ENCODE measurements at regions not wholly inside any gene's neighbourhood (a gene's known extent, or its start where the extent isn't known, plus 50 kb on each side); places are given as distances from the start of the nearest gene placed in this dataset.
A peak's percentile ranks its signal among the peaks of the same experiment; 100 is the strongest.

DNA sequence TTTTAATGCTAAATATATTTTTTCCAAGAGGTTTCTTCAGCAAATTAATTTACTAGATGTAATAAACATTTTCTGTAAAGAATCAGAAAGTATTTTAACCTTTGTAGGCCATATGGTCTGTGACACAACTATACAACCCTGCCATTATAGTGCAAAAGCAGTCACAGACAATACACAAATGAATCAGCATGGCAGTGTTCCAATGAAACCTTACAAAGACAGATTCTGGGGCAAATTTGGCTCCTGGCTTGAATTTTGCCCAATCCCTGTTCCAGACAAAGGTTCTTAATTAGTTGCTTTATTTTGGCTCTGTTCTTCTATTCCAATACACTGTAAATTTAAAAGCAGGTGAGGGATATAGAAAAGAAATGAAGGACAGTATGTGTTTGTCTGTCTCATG is 352.5 kb downstream of the C12orf50 start:
- H3K36me3 Mint-ChIP-seq, result no peaks in the 10 kb centered on the region
- ATAC-seq, result no peak
- no peak overlapping the region for H3K27ac Mint-ChIP-seq
- no peak for DNase-seq (ENCODE audit: low spot score in 2 of 2)
- H3K9me3 Mint-ChIP-seq, result peaks cover 5 to 11% of the 10 kb centered on the region in 2 donors

DNA sequence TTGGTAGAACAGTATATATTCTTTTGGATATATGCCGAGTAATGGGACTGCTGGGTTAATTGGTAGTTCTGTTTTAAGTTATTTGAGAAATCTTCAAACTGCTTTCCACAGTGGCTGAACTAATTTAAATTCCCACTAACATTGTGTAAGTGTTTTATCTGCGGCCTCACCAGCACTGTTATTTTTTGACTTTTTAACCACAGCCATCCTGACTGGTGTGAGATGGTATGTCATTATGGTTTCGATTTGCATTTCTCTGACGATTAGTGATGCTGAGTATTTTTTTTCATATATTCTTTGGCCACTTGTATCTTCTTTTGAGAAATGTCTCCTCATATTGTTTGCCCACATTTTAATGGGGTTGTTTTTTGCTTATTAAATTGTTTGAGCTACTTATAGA is 357.4 kb downstream of the C12orf50 start:
- H3K9me3 Mint-ChIP-seq, result peaks cover 8 to 12% of the 10 kb centered on the region in 2 donors
- H3K27ac Mint-ChIP-seq, result no peak overlapping the region

DNA sequence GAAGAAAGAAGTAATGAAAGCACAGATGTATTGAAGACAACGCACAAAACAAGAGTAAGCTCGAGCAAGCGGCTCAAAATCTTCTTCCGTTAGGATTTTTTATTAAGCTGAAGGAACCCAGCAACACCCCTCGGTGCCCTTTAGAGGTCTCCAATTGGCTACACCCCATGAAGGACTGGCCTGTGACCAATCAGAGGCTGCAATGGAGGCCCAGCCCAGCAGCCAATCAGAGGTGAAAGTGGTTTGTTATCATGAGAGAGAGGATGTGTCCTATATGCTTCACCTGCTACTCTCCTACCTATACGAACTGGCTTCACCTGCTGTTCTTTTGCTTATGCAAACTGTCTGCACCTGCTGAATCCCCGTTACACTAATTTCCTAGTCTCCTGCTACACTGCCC is 358.8 kb downstream of the C12orf50 start:
- Mint-ChIP-seq H3K27ac (no peak overlapping the region), H3K9me3 (peaks cover 5 to 9% of the 10 kb centered on the region in 2 donors), H3K36me3 (no peaks in the 10 kb centered on the region)
- no peak for DNase-seq (ENCODE audit: low spot score in 2 of 2)
- no peak for ATAC-seq

More for the DNA sequence above, 357.4 kb downstream of the C12orf50 start:
- ATAC-seq, result no peak
- DNase-seq (ENCODE audit: low spot score in 2 of 2), result no peak
- H3K36me3 Mint-ChIP-seq, result no peaks in the 10 kb centered on the region

DNA sequence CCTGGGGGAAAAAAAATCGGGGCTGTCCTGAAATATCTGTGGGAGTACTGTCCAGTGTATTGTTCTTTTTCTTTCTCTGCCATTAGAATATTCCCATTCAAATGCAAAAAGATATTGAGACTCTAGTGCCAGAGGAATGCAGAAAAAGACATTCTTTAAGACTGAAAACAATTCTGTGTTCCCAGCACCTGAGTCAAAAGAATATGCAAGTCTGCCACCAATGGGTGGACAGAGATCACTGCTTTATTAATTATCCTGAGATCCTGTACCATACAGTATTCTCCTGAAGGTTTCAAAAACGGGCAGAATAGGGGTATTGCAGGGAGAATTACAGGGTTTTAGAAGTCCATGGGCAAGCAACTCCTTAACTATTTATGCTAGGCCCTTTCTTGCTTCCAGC is 361.8 kb downstream of the C12orf50 start:
- Mint-ChIP-seq H3K9me3 (peaks cover 5 to 7% of the 10 kb centered on the region in 2 donors), H3K36me3 (no peaks in the 10 kb centered on the region), H3K27ac (no peak overlapping the region)
- no peak for ATAC-seq
- no peak for DNase-seq (ENCODE audit: low spot score in 2 of 2)

DNA sequence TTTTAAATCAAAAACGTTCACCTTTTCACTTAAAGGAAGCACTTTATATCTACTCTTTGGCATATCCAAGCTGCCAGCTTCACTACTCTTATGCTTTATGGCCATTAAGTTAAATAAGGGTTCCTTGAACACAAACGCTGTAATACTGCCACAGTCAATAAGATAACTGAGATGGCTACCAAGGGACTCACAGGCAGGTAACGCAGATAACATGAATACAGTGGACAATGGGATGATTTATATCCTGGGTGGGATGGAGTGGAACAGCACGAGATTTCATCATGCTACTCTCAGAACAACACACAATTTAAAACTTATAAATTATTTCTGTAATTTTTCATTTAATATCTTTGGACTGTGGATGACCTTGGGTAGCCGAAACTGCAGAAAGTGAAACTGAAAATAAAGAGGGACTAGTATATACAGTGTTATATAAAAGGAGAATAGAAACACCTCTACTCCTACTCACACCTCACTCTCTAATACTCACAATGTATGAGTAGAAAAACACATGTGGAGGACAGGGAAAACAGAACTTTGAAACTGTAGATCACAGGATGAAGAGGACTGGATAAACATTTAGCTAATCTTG is 367.3 kb downstream of the C12orf50 start:
- H3K27ac Mint-ChIP-seq, result no peak overlapping the region
- DNase-seq (ENCODE audit: low spot score in 2 of 2) (no peak), ATAC-seq (peak in 1 of 2 donors; percentile 24)
- H3K36me3 Mint-ChIP-seq, result no peaks in the 10 kb centered on the region
- H3K9me3 Mint-ChIP-seq, result no peaks in the 10 kb centered on the region

DNA sequence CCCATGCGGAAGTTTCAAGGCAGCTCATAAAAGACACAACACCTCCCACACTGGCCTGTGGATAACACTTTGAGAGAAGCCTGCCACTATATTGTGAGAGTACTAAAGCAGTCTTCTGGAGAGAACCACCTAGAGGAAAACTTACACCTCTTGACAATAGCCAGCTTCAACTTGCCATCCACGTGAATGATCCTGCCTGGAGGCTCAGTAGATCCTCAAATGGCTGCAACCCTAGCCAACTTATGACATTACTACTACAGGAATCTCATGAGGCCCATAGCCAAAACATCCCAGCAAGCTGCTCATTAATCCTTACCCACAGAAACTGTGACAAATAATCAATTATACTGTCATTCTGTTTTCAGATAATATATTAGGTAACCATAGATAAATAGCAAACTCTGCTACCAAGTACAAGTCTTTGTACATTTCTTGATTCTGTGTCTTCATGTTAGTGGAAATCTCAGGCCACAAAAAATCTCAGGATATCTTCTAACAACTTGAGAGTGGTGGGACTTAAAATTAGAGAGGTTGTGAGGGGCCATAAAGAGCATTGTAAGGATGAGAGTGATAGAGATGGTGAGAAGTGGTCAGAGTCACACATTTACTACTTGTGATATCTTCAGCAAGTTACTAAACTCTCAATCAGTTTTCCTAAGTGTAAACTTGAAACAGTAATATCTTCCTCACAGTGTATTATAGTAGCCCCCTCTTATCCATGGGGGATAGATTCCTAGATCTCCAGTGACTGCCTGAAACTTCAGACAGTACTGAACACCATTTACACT is 368.0 kb downstream of the C12orf50 start:
- ATAC-seq (no peak), DNase-seq (ENCODE audit: low spot score in 2 of 2) (no peak)
- peaks cover 0 to 4% of the 10 kb centered on the region in 2 donors for H3K9me3 Mint-ChIP-seq
- H3K36me3 Mint-ChIP-seq, result no peaks in the 10 kb centered on the region
- no peak overlapping the region for H3K27ac Mint-ChIP-seq

DNA sequence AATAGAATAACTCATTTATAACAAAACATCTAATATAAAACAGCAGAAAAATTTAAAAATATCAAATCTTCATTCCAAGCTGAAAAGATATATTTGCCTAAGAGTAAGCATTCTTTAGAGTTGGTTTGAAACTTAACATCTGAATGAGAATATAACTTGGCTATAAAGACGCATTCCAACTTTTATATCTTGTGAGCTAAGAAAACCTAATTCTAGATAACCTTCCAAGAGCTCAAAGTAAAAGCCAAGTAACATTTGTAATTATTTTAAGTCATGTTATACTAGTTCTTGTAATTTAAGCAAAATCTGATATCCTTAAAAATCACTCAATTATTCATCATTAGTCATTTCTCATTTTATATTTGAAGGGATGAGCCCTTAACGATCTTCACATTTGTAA is 368.9 kb downstream of the C12orf50 start:
- DNase-seq (ENCODE audit: low spot score in 2 of 2) (no peak), ATAC-seq (no peak)
- Mint-ChIP-seq H3K36me3 (no peaks in the 10 kb centered on the region), H3K27ac (no peak overlapping the region), H3K9me3 (peaks cover 0 to 4% of the 10 kb centered on the region in 2 donors)

DNA sequence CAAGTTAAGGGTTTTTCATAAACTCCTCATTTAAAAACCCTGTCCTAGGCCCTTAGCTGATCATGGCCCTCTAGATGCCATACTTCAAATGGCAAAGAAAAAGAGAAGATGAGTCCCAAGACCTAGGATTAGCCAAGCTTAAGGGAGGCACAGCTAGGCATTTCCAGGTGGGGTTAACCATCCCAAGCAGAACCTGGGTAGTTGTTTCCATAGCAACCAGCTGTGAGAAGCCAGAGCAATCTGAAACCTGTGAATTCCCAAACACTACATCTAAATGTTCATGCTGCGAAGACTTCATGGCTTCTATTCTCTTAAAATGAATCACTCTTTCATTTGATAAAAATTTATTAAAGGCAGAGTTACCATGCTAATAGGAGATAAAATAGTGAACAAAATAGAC is 372.9 kb downstream of the C12orf50 start:
- DNase-seq (ENCODE audit: low spot score in 2 of 2) (no peak), ATAC-seq (no peak)
- no peaks in the 10 kb centered on the region for H3K36me3 Mint-ChIP-seq
- peaks cover 6 to 7% of the 10 kb centered on the region in 2 donors for H3K9me3 Mint-ChIP-seq
- no peak overlapping the region for H3K27ac Mint-ChIP-seq

DNA sequence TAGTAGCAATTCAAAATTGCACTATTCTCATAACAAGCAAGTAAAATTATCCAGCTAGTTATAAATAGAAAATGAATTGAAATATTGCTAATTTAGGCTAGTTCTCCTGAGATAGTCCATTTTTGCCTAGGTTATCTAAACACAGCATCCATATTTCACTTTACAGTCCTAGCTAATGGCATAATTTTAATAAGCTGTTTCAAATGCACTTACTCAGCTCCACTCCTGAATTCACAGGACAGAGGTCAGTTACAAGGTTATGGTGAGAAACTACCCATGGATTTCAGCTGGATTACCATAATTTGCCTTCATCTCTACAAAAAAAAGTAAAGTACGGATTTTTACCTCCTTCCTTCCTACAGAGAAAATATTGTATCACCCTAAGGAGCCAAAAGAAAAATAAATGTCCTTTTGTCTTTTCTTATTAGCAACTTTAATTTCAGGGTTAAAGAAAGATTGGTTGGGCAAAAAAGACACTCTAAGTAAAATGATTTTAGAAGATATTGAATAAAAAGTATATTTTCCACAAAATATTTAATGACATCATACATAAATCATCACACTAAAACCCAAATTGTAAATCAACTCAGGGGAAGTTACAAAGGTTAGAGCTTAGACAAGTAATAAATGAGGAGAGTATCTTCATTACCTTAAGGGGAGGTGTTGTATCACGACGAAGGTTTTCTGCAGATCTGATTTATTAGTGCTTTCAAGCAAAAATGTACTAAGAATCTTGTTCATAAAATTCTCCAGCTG is 377.4 kb downstream of the C12orf50 start:
- peaks cover 10 to 12% of the 10 kb centered on the region in 2 donors for H3K9me3 Mint-ChIP-seq
- ATAC-seq (no peak), DNase-seq (ENCODE audit: low spot score in 2 of 2) (no peak)
- no peaks in the 10 kb centered on the region for H3K36me3 Mint-ChIP-seq
- no peak overlapping the region for H3K27ac Mint-ChIP-seq

DNA sequence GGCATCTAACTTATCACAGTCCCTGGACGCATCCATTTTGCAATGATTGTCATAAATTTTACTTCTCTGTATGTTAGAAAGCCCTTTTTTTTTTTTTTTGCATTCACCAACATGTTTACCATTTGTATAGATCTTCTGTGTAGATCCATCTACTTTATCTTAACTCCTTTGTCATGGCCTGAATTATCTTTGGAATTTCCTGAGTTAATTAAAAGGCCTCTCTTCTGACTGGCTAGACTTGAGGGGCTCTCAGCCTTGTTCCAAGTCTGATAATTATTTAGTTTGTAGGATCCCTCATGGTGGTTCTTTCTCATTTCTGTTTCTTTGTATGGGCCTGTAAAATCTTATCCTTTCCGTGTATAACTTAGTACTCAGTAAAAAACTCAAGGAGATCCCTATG is 387.0 kb downstream of the C12orf50 start:
- ATAC-seq (no peak), DNase-seq (ENCODE audit: low spot score in 2 of 2) (no peak)
- Mint-ChIP-seq H3K9me3 (no peaks in the 10 kb centered on the region), H3K27ac (no peak overlapping the region), H3K36me3 (no peaks in the 10 kb centered on the region)

DNA sequence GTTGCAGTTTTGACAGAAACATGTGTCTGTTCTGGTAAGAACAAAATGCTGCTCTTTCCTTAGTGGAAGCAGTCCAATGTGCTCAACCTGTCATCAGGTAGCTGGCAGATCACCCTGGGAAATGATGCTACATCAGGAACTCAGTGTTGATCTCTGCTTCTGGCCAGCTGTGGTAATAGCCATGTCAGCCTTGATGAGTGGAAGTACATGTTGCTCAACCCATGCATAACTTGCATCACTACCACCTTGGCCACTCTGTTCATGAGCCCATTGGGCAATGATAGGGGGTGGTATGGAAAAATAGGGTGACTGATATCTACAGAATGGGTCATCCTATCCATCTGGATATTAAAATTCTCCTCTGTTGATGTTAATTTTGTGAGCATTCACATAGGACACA is 411.0 kb downstream of the C12orf50 start:
- Mint-ChIP-seq H3K9me3 (peaks cover 0 to 4% of the 10 kb centered on the region in 2 donors), H3K36me3 (no peaks in the 10 kb centered on the region), H3K27ac (no peak overlapping the region)
- ATAC-seq (no peak), DNase-seq (ENCODE audit: low spot score in 2 of 2) (no peak)

DNA sequence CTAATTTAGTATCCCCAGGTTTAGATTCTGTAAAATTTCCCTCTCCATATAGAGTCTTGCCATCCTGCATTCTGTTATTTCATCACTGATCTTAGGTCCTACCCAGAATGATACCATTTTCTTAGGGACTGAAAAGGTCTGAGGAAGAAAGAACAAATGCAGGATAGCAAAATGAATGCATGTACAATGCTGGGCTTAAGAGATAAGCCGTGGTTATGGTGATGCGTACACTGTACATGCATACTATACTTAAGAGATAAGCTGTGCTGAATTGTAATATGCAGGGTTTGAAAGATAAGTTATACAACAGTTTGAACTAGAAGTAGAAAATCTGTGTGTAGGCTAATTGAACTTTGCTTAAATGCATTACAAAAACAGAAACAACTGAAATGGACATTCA is 416.2 kb downstream of the C12orf50 start:
- H3K27ac Mint-ChIP-seq, result no peak overlapping the region
- DNase-seq (ENCODE audit: low spot score in 2 of 2) (no peak), ATAC-seq (no peak)
- H3K9me3 Mint-ChIP-seq, result no peaks in the 10 kb centered on the region
- no peaks in the 10 kb centered on the region for H3K36me3 Mint-ChIP-seq

DNA sequence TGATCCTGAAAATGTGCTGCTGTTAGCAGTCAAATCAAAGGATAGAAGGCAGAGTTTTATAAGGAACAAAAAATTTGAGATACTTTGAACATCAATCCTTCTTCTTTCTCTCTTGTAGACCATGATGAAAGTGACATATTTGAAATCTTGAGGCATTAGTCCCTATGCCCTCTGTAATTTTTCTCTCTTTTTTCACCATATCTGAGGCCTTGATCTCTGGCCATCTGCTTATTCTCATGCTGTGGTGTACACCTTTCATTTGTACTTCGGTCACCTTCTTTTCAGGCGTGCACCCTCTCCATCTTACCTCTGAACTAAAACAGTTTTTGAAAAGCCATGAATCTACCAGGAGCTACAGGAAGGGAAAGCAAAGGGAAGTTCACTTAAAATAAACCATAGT is 420.9 kb downstream of the C12orf50 start:
- Mint-ChIP-seq H3K36me3 (no peaks in the 10 kb centered on the region), H3K27ac (no peak overlapping the region), H3K9me3 (peaks cover 7 to 10% of the 10 kb centered on the region in 2 donors)
- no peak for DNase-seq (ENCODE audit: low spot score in 2 of 2)
- ATAC-seq, result no peak

DNA sequence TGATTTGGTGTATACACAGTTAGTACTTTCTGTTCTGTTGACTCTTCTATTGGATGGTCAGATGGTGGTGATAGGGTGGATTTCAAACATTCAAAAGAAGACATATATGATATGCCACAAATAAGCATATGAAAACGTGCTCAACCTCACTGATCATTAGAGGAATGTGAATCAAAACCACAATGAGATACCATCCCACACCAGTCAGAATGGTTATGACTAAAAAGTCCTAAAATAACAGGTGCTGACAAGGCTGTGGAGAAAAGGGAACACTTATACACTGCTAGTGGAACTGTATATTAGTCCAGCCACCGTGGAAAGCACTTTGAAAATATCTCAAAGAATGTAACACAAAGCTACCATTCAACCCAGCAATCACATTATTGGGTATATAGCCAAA is 425.5 kb downstream of the C12orf50 start:
- Mint-ChIP-seq H3K9me3 (peaks cover 7 to 13% of the 10 kb centered on the region in 2 donors), H3K36me3 (no peaks in the 10 kb centered on the region), H3K27ac (no peak overlapping the region)
- ATAC-seq (no peak), DNase-seq (ENCODE audit: low spot score in 2 of 2) (no peak)

DNA sequence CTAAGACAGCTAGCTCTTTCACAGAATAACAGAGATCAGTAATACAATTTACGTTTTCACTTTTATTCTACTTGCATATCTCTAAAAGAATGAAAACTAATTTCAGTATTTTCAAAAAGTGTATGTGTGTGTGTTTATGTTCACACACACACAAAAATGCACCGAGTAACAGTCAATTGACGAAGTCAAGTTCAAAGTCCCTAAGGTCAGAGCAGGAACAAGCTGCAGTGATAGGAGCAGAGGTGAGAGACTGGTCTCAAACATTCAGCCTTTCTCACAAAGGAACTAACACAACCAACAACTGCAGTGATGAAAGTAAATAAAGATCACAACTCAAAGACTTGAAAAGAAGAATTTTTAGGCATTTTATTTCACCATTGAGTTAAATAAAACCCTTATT is 429.7 kb downstream of the C12orf50 start:
- no peak for DNase-seq (ENCODE audit: low spot score in 2 of 2)
- ATAC-seq, result no peak

DNA sequence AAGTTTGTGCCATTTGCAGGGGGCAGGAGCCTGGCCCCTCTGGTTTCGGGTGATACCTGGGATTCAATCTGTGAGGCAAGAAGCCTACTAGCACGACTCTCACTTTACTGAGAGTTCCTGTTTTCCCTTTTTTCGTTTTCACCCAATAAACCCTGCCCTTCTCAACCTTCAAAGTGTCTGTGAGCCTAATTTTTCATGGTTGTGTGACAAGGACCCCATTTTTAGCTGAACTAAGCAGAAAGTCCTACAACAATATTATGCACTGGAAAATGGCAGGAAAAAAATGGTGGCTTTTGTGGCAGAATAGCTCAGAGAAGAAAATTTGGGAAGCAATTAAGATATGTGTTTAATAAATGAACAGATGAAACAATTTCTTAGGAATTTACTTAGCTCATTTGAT is 432.1 kb downstream of the C12orf50 start:
- Mint-ChIP-seq H3K36me3 (no peaks in the 10 kb centered on the region), H3K9me3 (no peaks in the 10 kb centered on the region), H3K27ac (no peak overlapping the region)
- DNase-seq (ENCODE audit: low spot score in 2 of 2), result no peak
- no peak for ATAC-seq

More for the DNA sequence above, 429.7 kb downstream of the C12orf50 start:
- Mint-ChIP-seq H3K27ac (no peak overlapping the region), H3K36me3 (no peaks in the 10 kb centered on the region), H3K9me3 (peaks cover 0 to 4% of the 10 kb centered on the region in 2 donors)

DNA sequence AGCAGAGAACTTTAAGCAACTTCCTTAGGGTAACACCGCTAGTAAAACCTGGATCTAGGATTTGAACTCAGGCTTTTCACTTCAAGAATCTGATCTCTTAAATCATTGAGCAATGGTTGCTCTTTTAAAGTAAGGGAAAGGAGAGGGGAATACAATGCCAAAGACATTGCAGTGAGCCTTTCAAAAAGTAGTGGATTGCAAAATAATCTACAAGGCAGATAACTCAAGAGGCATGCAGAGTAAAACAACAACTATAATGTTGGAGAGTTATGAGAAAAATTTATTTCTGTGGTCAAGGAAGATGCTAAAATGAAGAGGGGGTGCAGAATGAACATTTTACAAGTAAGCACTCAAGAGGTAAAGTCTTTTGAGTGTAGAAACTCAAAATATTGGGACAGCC is 432.6 kb downstream of the C12orf50 start:
- DNase-seq (ENCODE audit: low spot score in 2 of 2) (no peak), ATAC-seq (no peak)
- Mint-ChIP-seq H3K27ac (no peak overlapping the region), H3K36me3 (no peaks in the 10 kb centered on the region), H3K9me3 (no peaks in the 10 kb centered on the region)
